Motor neuron (in vitro differentiated cells): ENCODE measurements at regions not wholly inside any gene's neighbourhood (a gene's known extent, or its start where the extent isn't known, plus 50 kb on each side); places are given as distances from the start of the nearest gene placed in this dataset.

ENCODE experiments used
- ATAC-seq, 8 experiments: fragments of 200-7000 bp; cut with Tn5 transposase; replicated peaks in 6 of 8; 2 replicates each; pipeline ENCODE4 v1.8.0; 2021; ENCODE audit warnings: mild to moderate bottlenecking in 8 of 8, moderate library complexity in 8 of 8
- H3K27ac ChIP-seq, 2 donors: fragments of 250-450 bp; sonication (Bioruptor Pico); 2 replicates each; pipeline ENCODE4 v1.9.0; 2021; ENCODE audit warnings: antibody characterized with exemption in 2 of 2, mild to moderate bottlenecking in 2 of 2, moderate library complexity in 1 of 2
- H3K4me1 ChIP-seq, 2 donors: fragments of 250-450 bp; sonication (Bioruptor Pico); replicated peaks in 1 of 2; 2 replicates each; pipeline ENCODE4 v1.6.1; 2021; ENCODE audit warnings: antibody characterized with exemption in 2 of 2, mild to moderate bottlenecking in 2 of 2, moderate library complexity in 1 of 2
- H3K4me3 ChIP-seq, 5 donors: fragments of 250-450 bp; sonication (Bioruptor Pico); 2 replicates each; pipeline ENCODE4 v1.9.0; 2021; ENCODE audit warnings: antibody characterized with exemption in 5 of 5, mild to moderate bottlenecking in 5 of 5, moderate library complexity in 4 of 5
- WGBS, 10 experiments: fragments of 450-650 bp; shearing (Covaris generic); methylation state at CpG; one replicate each; pipeline ENCODE4 v1.0.0; 2022; 5-methylcytosine and 5-hydroxymethylcytosine counted together
- in situ Hi-C, 9 experiments: fragments of 400-800 bp; cut with MboI; loops; one replicate each; pipeline ENCODE4 v1.15.0; 2021; ENCODE audit warnings: low sequenced_read_pairs in 9 of 9, low pct_unique_long_range_greater_than_20kb in 2 of 9; ENCODE audit not compliant: unreplicated experiment in 9 of 9

- in situ Hi-C loops = no loop called here
- Histone ChIP-seq H3K4me3 (no peak overlapping the region), H3K4me1 (peaks cover 0 to 4% of the 10 kb centered on the region in 2 donors), H3K27ac (no peak overlapping the region)
- ATAC-seq = peak in 1 of 8 experiments; percentile 13
Observed at GRCh38 chr2:17296686-17297085, 221.6 kb downstream of the RAD51AP2 start.

- in situ Hi-C loops = no loop called here
- Histone ChIP-seq H3K4me3 (no peak overlapping the region), H3K27ac (no peak overlapping the region), H3K4me1 (peaks cover 0 to 37% of the 10 kb centered on the region in 2 donors)
- 22 to 100% (median 71%) methylated on average over 1 to 3 of the region's 3 CpGs for WGBS, 10 experiments
- no peak for ATAC-seq
Observed at GRCh38 chr2:17289669-17290068, 228.6 kb downstream of the RAD51AP2 start.

- 0 to 100% (median 67%) methylated on average over 1 of the region's 1 CpG; no CpG with 5 or more reads in 1 of the 10 experiments for WGBS, 10 experiments
- no peak overlapping the region for H3K4me3 ChIP-seq
- peaks cover 0 to 37% of the 10 kb centered on the region in 2 donors for H3K4me1 ChIP-seq
- in situ Hi-C loops = no loop called here
- no peak overlapping the region for H3K27ac ChIP-seq
- ATAC-seq = peak in 3 of 8 experiments; percentile 49 to 64 (median 54)
Observed at GRCh38 chr2:17287183-17287582, 231.1 kb downstream of the RAD51AP2 start.

GRCh38 chr2:17282826-17283225 is 235.4 kb downstream of the RAD51AP2 start:
- no peak overlapping the region for H3K27ac ChIP-seq
- H3K4me3 ChIP-seq = no peak overlapping the region
- WGBS, 10 experiments = 12 to 83% (median 71%) methylated on average over 2 to 5 of the region's 5 CpGs; no CpG with 5 or more reads in 2 of the 10 experiments
- H3K4me1 ChIP-seq = peaks cover 5 to 16% of the 10 kb centered on the region in 2 donors
- in situ Hi-C loops = no loop called here
- ATAC-seq = no peak

GRCh38 chr2:17282245-17282644 is 236.0 kb downstream of the RAD51AP2 start:
- Histone ChIP-seq H3K4me1 (peaks cover 5 to 11% of the 10 kb centered on the region in 2 donors), H3K27ac (no peak overlapping the region), H3K4me3 (no peak overlapping the region)
- WGBS, 10 experiments = 14 to 86% (median 67%) methylated on average over 1 of the region's 1 CpG; no CpG with 5 or more reads in 5 of the 10 experiments
- no peak for ATAC-seq
- in situ Hi-C loops = no loop called here

GRCh38 chr2:17276220-17276619 is 242.0 kb downstream of the RAD51AP2 start:
- no peak overlapping the region for H3K4me3 ChIP-seq
- 0 to 75% (median 44%) methylated on average over 1 of the region's 1 CpG; no CpG with 5 or more reads in 4 of the 10 experiments for WGBS, 10 experiments
- H3K4me1 ChIP-seq = peaks cover 16 to 27% of the 10 kb centered on the region in 2 donors
- no peak for ATAC-seq
- in situ Hi-C loops = no loop called here
- no peak overlapping the region for H3K27ac ChIP-seq

GRCh38 chr2:17272652-17273525 is 245.4 kb downstream of the RAD51AP2 start:
- WGBS, 10 experiments = 0 to 86% (median 65%) methylated on average over 2 to 7 of the region's 8 CpGs; no CpG with 5 or more reads in 2 of the 10 experiments
- Histone ChIP-seq H3K4me1 (peaks cover 11 to 19% of the 10 kb centered on the region in 2 donors), H3K27ac (peak overlapping the region in 1 of 2 donors; percentile 49), H3K4me3 (no peak overlapping the region)
- ATAC-seq = peak in 5 of 8 experiments; percentile 33 to 87 (median 64)
- in situ Hi-C loops = no loop called here

GRCh38 chr2:17272170-17272569 is 246.1 kb downstream of the RAD51AP2 start:
- no peak overlapping the region for H3K27ac ChIP-seq
- in situ Hi-C loops = no loop called here
- H3K4me3 ChIP-seq = no peak overlapping the region
- no peak for ATAC-seq
- peaks cover 11 to 19% of the 10 kb centered on the region in 2 donors for H3K4me1 ChIP-seq
- 50 to 83% (median 58%) methylated on average over 1 of the region's 1 CpG; no CpG with 5 or more reads in 6 of the 10 experiments for WGBS, 10 experiments

GRCh38 chr2:17271416-17271815 is 246.8 kb downstream of the RAD51AP2 start:
- no peak overlapping the region for H3K27ac ChIP-seq
- H3K4me1 ChIP-seq = peaks cover 11 to 19% of the 10 kb centered on the region in 2 donors
- no peak for ATAC-seq
- no peak overlapping the region for H3K4me3 ChIP-seq
- 0 to 100% (median 67%) methylated on average over 2 to 4 of the region's 4 CpGs; no CpG with 5 or more reads in 4 of the 10 experiments for WGBS, 10 experiments
- in situ Hi-C loops = no loop called here

- in situ Hi-C loops = no loop called here
- no peak overlapping the region for H3K4me3 ChIP-seq
- 0 to 94% (median 75%) methylated on average over 1 to 5 of the region's 5 CpGs; no CpG with 5 or more reads in 1 of the 10 experiments for WGBS, 10 experiments
Observed at GRCh38 chr2:17270894-17271293, 247.3 kb downstream of the RAD51AP2 start.

GRCh38 chr2:17263570-17263968 is 254.7 kb downstream of the RAD51AP2 start:
- WGBS, 10 experiments = 0 to 62% (median 17%) methylated on average over 1 to 2 of the region's 2 CpGs; no CpG with 5 or more reads in 3 of the 10 experiments
- in situ Hi-C loops = no loop called here
- no peak overlapping the region for H3K4me3 ChIP-seq

More at GRCh38 chr2:17270894-17271293, 247.3 kb downstream of the RAD51AP2 start:
- peaks cover 11 to 19% of the 10 kb centered on the region in 2 donors for H3K4me1 ChIP-seq
- no peak for ATAC-seq
- H3K27ac ChIP-seq = no peak overlapping the region

GRCh38 chr2:17262854-17263569 is 255.2 kb downstream of the RAD51AP2 start:
- peak in 3 of 8 experiments; percentile 51 to 54 (median 52) for ATAC-seq
- Histone ChIP-seq H3K4me3 (no peak overlapping the region), H3K4me1 (peaks cover 17 to 21% of the 10 kb centered on the region in 2 donors), H3K27ac (no peak overlapping the region)
- 0 to 100% (median 38%) methylated on average over 1 to 2 of the region's 2 CpGs; no CpG with 5 or more reads in 3 of the 10 experiments for WGBS, 10 experiments
- in situ Hi-C loops = no loop called here

More at GRCh38 chr2:17263570-17263968, 254.7 kb downstream of the RAD51AP2 start:
- Histone ChIP-seq H3K27ac (no peak overlapping the region), H3K4me1 (peaks cover 17 to 21% of the 10 kb centered on the region in 2 donors)
- peak in 5 of 8 experiments; percentile 28 to 98 (median 96) for ATAC-seq

- no peak overlapping the region for H3K27ac ChIP-seq
- H3K4me1 ChIP-seq = peaks cover 17 to 21% of the 10 kb centered on the region in 2 donors
- no peak overlapping the region for H3K4me3 ChIP-seq
- in situ Hi-C loops = no loop called here
- 19 to 100% (median 52%) methylated on average over 1 to 4 of the region's 4 CpGs for WGBS, 10 experiments
- ATAC-seq = no peak
Observed at GRCh38 chr2:17259613-17260012, 258.6 kb downstream of the RAD51AP2 start.
